Suprapubic skin (tissue), 4 donors: ENCODE measurements at regions not wholly inside any gene's neighbourhood (a gene's known extent, or its start where the extent isn't known, plus 50 kb on each side); places are given as distances from the start of the nearest gene placed in this dataset.

Experiments used
- DNase-seq, 2 donors: peaks; one replicate each; pipeline ENCODE4 v3.0.0-alpha.2; 2019; ENCODE audit warnings: low spot score in 2 of 2
- H3K27ac ChIP-seq: fragments of 200-600 bp; sonication (generic); one replicate; pipeline ENCODE4 v1.5.1; 2019
- H3K27me3 ChIP-seq: fragments of 200-600 bp; sonication (generic); one replicate; pipeline ENCODE4 v1.5.1; 2019
- H3K36me3 ChIP-seq: fragments of 200-600 bp; sonication (generic); one replicate; pipeline ENCODE4 v1.5.1; 2019
- H3K4me1 ChIP-seq: fragments of 200-600 bp; sonication (generic); one replicate; pipeline ENCODE4 v1.5.1; 2019
- H3K4me3 ChIP-seq: fragments of 200-600 bp; sonication (generic); one replicate; pipeline ENCODE4 v1.5.1; 2019; ENCODE audit warnings: mild to moderate bottlenecking
- H3K9me3 ChIP-seq: fragments of 200-600 bp; sonication (generic); one replicate; pipeline ENCODE4 v1.5.1; 2019
- EP300 ChIP-seq: sonication (generic); formaldehyde crosslinking; IDR thresholded peaks from one replicate; pipeline ENCODE4 v1.6.1; 2017; ENCODE audit warnings: antibody characterized with exemption
- POLR2A ChIP-seq, 2 donors: fragments of 450-650 bp; IDR thresholded peaks; one replicate each; pipeline ENCODE4 v1.6.1; 2017; ENCODE audit warnings: antibody characterized with exemption in 2 of 2, mild to moderate bottlenecking in 2 of 2, moderate library complexity in 2 of 2
- POLR2AphosphoS5 ChIP-seq, 3 donors: sonication (generic); formaldehyde crosslinking; IDR thresholded peaks; one replicate each; pipeline ENCODE4 v1.6.1; 2017; ENCODE audit warnings: antibody characterized with exemption in 3 of 3
- WGBS: methylation state at CpG from one replicate; pipeline ENCODE4 v1.1.5; 2018; 5-methylcytosine and 5-hydroxymethylcytosine counted together
- TF ChIP-seq, protein P1 (sequence below), 2 donors: fragments of 200-600 bp in 1 of 2; fragments of 450-650 bp in 1 of 2; sonication (generic) in 1 of 2; IDR thresholded peaks; one replicate each; pipeline ENCODE4 v1.5.1; 2016 to 2019; ENCODE audit warnings: antibody characterized with exemption in 2 of 2, mild to moderate bottlenecking in 1 of 2, moderate library complexity in 1 of 2

DNA sequence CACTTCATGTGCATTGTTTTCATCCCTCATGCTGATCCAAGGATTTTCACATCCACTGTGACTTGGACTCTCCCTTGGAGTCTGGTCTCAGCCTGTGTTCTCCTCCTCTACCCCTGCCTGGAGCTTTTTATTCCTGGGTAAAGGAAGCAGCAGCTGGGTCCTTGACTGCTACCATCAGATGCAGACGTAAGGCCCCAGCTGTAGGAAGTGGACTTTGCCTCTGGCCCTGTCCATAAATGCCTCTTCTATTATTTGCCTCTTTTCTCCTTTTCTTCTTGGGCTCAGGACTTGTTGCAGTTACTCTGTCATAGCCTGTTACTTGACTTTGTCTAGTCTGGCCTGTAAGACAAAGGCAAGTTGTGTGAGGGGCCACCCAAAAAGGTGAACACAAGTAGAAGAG lies 303.8 kb downstream of the NXPE2 start:
- H3K27ac ChIP-seq, result no peak overlapping the region
- H3K9me3 ChIP-seq, result no peaks in the 10 kb centered on the region
- no peak overlapping the region for H3K4me3 ChIP-seq
- H3K4me1 ChIP-seq, result no peaks in the 10 kb centered on the region
- no peak for DNase-seq
- H3K36me3 ChIP-seq, result no peaks in the 10 kb centered on the region
- WGBS, result 65% methylated on average over 1 of the region's 1 CpG
- TF ChIP-seq EP300 (no peak), POLR2A (IDR thresholded peaks at IDR 0.05) (no peak)
- no peaks in the 10 kb centered on the region for H3K27me3 ChIP-seq

DNA sequence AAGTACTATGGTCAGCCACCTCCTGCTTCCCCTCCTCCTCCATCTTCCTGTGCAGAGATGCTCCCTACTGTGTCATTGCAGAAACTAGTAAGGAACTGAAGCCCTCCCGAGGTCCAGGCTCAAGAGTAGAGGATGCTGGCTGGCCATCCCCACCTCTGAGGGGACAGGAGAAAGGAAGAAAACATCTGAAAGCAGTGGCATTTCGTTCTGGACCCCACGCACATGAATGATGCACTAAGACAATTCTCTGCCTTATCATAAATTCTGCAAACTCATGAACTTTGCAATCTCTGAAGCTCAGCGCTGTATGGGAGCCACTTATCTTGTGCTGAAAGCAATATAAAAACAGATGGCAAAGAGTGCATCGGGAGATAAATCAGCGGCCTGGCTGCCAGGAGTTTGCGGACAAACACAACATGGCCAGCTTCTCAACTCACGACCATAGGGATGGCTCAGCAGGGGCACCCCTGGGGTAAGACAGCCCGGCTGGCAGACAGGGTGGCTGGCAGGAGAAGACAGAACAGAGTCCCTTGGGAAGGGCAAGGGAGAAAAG lies 306.4 kb downstream of the NXPE2 start:
- H3K27ac ChIP-seq, result no peak overlapping the region
- DNase-seq, result no peak
- no peak overlapping the region for H3K4me3 ChIP-seq
- no peaks in the 10 kb centered on the region for H3K27me3 ChIP-seq
- H3K4me1 ChIP-seq, result no peaks in the 10 kb centered on the region
- WGBS, result 79% methylated on average over 9 of the region's 9 CpGs
- TF ChIP-seq EP300, result no peak
- TF ChIP-seq, protein P1, sequence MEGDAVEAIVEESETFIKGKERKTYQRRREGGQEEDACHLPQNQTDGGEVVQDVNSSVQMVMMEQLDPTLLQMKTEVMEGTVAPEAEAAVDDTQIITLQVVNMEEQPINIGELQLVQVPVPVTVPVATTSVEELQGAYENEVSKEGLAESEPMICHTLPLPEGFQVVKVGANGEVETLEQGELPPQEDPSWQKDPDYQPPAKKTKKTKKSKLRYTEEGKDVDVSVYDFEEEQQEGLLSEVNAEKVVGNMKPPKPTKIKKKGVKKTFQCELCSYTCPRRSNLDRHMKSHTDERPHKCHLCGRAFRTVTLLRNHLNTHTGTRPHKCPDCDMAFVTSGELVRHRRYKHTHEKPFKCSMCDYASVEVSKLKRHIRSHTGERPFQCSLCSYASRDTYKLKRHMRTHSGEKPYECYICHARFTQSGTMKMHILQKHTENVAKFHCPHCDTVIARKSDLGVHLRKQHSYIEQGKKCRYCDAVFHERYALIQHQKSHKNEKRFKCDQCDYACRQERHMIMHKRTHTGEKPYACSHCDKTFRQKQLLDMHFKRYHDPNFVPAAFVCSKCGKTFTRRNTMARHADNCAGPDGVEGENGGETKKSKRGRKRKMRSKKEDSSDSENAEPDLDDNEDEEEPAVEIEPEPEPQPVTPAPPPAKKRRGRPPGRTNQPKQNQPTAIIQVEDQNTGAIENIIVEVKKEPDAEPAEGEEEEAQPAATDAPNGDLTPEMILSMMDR (IDR thresholded peaks at IDR 0.05), result no peak
- no peaks in the 10 kb centered on the region for H3K9me3 ChIP-seq
- no peaks in the 10 kb centered on the region for H3K36me3 ChIP-seq

DNA sequence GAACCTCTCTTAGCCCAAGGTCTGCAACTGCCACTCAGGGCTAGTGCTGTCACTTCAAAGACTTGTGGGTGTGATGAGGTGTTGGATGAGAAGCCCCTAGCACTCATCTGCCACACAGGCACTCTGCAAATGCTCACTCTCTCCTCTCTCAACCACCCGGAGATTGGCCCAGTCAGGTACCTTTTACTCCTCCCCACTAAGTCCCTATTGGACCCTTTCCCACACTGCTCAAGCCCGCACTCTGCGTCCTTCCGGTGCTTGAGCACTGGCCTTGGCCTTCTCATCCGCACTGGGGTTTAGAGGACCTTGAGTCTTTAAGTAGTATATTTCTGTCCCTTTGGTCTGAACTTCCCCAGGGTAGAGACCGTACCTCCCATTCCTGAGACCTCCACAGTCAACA lies 308.0 kb downstream of the NXPE2 start:
- Histone ChIP-seq H3K9me3 (no peaks in the 10 kb centered on the region), H3K27ac (no peak overlapping the region), H3K4me3 (no peak overlapping the region), H3K36me3 (no peaks in the 10 kb centered on the region), H3K4me1 (no peaks in the 10 kb centered on the region), H3K27me3 (no peaks in the 10 kb centered on the region)
- DNase-seq, result no peak
- WGBS, result 89% methylated on average over 6 of the region's 6 CpGs
- TF ChIP-seq POLR2A (IDR thresholded peaks at IDR 0.05) (no peak), POLR2AphosphoS5 (IDR thresholded peaks at IDR 0.05) (no peak), EP300 (no peak)

DNA sequence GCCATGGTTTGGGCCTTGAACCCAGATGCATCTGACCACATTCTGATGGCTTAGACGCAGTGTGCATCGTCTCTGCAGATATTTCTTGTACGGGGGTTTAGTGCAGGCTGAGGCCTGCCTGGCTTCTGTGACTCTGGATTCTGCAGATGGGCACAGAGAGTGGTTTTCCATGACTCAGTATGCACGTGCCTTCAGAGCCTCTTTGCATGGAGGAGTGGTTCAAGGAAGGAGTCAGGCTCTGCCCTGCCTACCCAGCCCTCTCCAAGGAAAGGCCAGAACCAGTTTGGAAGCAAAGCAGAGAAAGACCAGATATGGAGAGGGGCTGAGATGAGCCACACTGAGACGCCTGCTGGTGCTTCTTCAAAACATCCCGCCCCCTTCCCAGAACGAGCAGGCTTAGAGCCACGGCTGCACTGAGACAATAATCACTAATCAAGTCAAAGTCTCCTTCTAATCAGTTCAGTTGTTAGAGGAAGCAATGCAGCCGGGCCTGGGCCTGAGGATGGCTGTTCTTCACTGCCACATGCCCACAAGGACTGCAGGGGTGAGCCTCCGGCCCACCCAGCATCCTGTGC lies 308.9 kb downstream of the NXPE2 start:
- no peaks in the 10 kb centered on the region for H3K4me1 ChIP-seq
- no peak for TF ChIP-seq POLR2A (IDR thresholded peaks at IDR 0.05)
- no peak for TF ChIP-seq EP300
- TF ChIP-seq, protein P1 (IDR thresholded peaks at IDR 0.05), result no peak
- TF ChIP-seq POLR2AphosphoS5 (IDR thresholded peaks at IDR 0.05), result no peak
- H3K4me3 ChIP-seq, result no peak overlapping the region
- no peaks in the 10 kb centered on the region for H3K36me3 ChIP-seq
- H3K9me3 ChIP-seq, result no peaks in the 10 kb centered on the region
- H3K27ac ChIP-seq, result no peak overlapping the region
- H3K27me3 ChIP-seq, result no peaks in the 10 kb centered on the region
- 22% methylated on average over 3 of the region's 10 CpGs for WGBS
- no peak for DNase-seq

DNA sequence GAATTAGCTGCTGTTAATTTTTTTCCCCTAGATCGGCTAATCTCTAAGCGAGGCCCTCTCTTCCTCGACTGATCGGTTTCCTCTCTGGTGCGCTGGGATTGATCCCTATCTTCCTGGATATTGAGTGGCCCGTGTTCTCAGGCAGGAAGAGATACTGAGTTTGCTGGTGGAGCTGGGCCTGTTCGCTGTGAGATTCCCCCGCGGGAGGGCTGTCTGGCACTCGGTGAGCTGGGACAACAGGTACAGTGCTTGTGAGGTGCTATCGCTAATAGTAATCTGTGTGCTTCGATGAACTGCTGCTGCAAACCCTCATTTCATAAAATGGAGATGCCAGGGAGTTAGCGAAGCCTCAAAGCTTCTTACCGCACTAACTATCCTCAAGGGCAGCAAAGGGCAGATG lies 310.3 kb downstream of the NXPE2 start:
- TF ChIP-seq, protein P1 (IDR thresholded peaks at IDR 0.05), result no peak
- TF ChIP-seq EP300, result no peak
- TF ChIP-seq POLR2A (IDR thresholded peaks at IDR 0.05), result no peak
- TF ChIP-seq POLR2AphosphoS5 (IDR thresholded peaks at IDR 0.05), result no peak
- 92% methylated on average over 14 of the region's 14 CpGs for whole genome bisulfite sequencing

GRCh38 chr11:114989536-114989935 lies 311.2 kb downstream of the NXPE2 start:
- Histone ChIP-seq H3K9me3 (no peaks in the 10 kb centered on the region), H3K27ac (no peak overlapping the region), H3K27me3 (no peaks in the 10 kb centered on the region), H3K36me3 (no peaks in the 10 kb centered on the region), H3K4me3 (no peak overlapping the region), H3K4me1 (no peaks in the 10 kb centered on the region)
- WGBS, result 65% methylated on average over 9 of the region's 9 CpGs
- TF ChIP-seq POLR2AphosphoS5 (IDR thresholded peaks at IDR 0.05), result no peak
- no peak for TF ChIP-seq POLR2A (IDR thresholded peaks at IDR 0.05)
- TF ChIP-seq, protein P1 (IDR thresholded peaks at IDR 0.05), result no peak
- TF ChIP-seq EP300, result no peak
- DNase-seq, result no peak

More for the DNA sequence above, 310.3 kb downstream of the NXPE2 start:
- no peaks in the 10 kb centered on the region for H3K4me1 ChIP-seq
- no peaks in the 10 kb centered on the region for H3K9me3 ChIP-seq
- H3K4me3 ChIP-seq, result no peak overlapping the region
- DNase-seq, result no peak
- no peaks in the 10 kb centered on the region for H3K36me3 ChIP-seq
- H3K27me3 ChIP-seq, result no peaks in the 10 kb centered on the region
- H3K27ac ChIP-seq, result no peak overlapping the region
